ENCODE measurements at regions not wholly inside any gene's neighbourhood (a gene's known extent, or its start where the extent isn't known, plus 50 kb on each side); places are given as distances from the start of the nearest gene placed in this dataset.

DNA sequence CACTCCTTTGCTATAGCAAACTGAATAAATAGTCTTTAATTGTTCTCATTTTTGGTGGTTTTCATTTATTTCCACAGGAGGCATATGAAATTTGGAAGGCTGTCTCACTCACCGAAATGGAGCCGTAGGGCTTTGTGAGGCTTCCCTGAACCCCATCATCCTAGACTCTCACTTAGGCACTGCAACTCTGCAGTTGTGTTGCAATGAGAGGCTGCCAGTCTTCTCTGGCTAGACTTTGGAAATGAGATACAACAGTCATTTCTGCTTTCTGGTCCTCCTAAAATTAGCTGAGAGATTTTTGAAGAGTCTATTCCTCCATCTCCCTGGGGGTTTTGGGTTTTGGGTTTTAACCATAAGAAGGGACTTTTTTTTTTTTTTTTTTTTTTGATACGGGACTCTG lies 146.5 kb downstream of the SH3BGRL start:
- BruUV-seq (replicated peaks), result no TSS peak
- no peak overlapping the region for H3K27ac ChIP-seq (ENCODE audit: insufficient read depth, low read depth, low read length)
- H3K79me2 ChIP-seq (ENCODE audit: control insufficient read depth, insufficient read depth, low read length), result no peaks in the 10 kb centered on the region
- H4K20me1 ChIP-seq (replicated peaks; ENCODE audit: control insufficient read depth, extremely low read depth, insufficient read depth, low read length), result no peaks in the 10 kb centered on the region
- no peak for DNase-seq (ENCODE audit: low read depth, low spot score)
- TF ChIP-seq, protein P1, sequence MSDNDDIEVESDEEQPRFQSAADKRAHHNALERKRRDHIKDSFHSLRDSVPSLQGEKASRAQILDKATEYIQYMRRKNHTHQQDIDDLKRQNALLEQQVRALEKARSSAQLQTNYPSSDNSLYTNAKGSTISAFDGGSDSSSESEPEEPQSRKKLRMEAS (IDR thresholded peaks at IDR 0.05; ENCODE audit: insufficient read depth, insufficient read length), result no peak
- TF ChIP-seq MYC (IDR thresholded peaks at IDR 0.05; ENCODE audit: low read depth, low read length) (no peak), GATA2 (IDR thresholded peaks at IDR 0.05; ENCODE audit: insufficient read depth, insufficient read length, low read depth, low read length) (no peak), JUN (IDR thresholded peaks at IDR 0.05; ENCODE audit: borderline replicate concordance, insufficient read depth, insufficient read length, low read depth) (no peak), POLR2AphosphoS5 (IDR thresholded peaks at IDR 0.05; ENCODE audit: insufficient read depth, low read depth, low read length) (no peak), POLR2A (IDR thresholded peaks at IDR 0.05; ENCODE audit: low read depth, low read length) (no peak), FOS (IDR thresholded peaks at IDR 0.05; ENCODE audit: borderline replicate concordance, insufficient read depth, low read length) (no peak), EZH2 (IDR thresholded peaks at IDR 0.05; ENCODE audit: borderline replicate concordance, low read depth, low read length, severe bottlenecking) (no peak)
- TF ChIP-seq, protein P2, sequence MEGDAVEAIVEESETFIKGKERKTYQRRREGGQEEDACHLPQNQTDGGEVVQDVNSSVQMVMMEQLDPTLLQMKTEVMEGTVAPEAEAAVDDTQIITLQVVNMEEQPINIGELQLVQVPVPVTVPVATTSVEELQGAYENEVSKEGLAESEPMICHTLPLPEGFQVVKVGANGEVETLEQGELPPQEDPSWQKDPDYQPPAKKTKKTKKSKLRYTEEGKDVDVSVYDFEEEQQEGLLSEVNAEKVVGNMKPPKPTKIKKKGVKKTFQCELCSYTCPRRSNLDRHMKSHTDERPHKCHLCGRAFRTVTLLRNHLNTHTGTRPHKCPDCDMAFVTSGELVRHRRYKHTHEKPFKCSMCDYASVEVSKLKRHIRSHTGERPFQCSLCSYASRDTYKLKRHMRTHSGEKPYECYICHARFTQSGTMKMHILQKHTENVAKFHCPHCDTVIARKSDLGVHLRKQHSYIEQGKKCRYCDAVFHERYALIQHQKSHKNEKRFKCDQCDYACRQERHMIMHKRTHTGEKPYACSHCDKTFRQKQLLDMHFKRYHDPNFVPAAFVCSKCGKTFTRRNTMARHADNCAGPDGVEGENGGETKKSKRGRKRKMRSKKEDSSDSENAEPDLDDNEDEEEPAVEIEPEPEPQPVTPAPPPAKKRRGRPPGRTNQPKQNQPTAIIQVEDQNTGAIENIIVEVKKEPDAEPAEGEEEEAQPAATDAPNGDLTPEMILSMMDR (IDR thresholded peaks at IDR 0.05; ENCODE audit: extremely low read depth in 1 of 2, insufficient read depth in 1 of 2, low read depth in 1 of 2, low read length in 2 of 2), result no peak
- H3K4me3 ChIP-seq (replicated peaks in 1 of 3; ENCODE audit: insufficient read depth in 1 of 3, low read depth in 1 of 3, low read length in 3 of 3), result no peak overlapping the region
- no peaks in the 10 kb centered on the region for H3K9me1 ChIP-seq (replicated peaks; ENCODE audit: control insufficient read depth, extremely low read depth, insufficient read depth, low read length)
- no peak overlapping the region for H3K4me2 ChIP-seq (ENCODE audit: insufficient read depth, low read length)
- dilution Hi-C loops (cut with MboI; ENCODE audit: extremely low pct_ligation_motif_present, low sequenced_read_pairs), result no loop called here
- H3K9ac ChIP-seq (replicated peaks; ENCODE audit: extremely low read depth, insufficient read depth, low read length), result no peak overlapping the region
- no peaks in the 10 kb centered on the region for H3K36me3 ChIP-seq (ENCODE audit: control insufficient read depth in 2 of 2, extremely low read depth in 1 of 2, insufficient read depth in 2 of 2, low read length in 2 of 2)
- H3K9me3 ChIP-seq (replicated peaks; ENCODE audit: control insufficient read depth, insufficient read depth, low read length), result no peaks in the 10 kb centered on the region
- no peak for FAIRE-seq
- H3K4me1 ChIP-seq (ENCODE audit: control insufficient read depth, extremely low read depth, insufficient read depth, low read length), result no peaks in the 10 kb centered on the region
- intact Hi-C loops (cut with micrococcal nuclease), result no loop called here
- ChIA-PET CTCF (no interaction called here), POLR2A (no interaction called here)
- H3K27me3 ChIP-seq (ENCODE audit: control insufficient read depth in 2 of 2, insufficient read depth in 2 of 2, low read length in 2 of 2), result no peaks in the 10 kb centered on the region
- no peak overlapping the region for H2AFZ ChIP-seq (ENCODE audit: low read depth, low read length)
